K562 (cell line): ENCODE measurements at regions not wholly inside any gene's neighbourhood (a gene's known extent, or its start where the extent isn't known, plus 50 kb on each side); places are given as distances from the start of the nearest gene placed in this dataset.

Experiments
- ATAC-seq: fragments of 200-7000 bp; cut with Tn5 transposase; 3 replicates; pipeline ENCODE4 v1.9.1; 2020; ENCODE audit warnings: moderate library complexity
- BruUV-seq: library from RNA; stranded (reverse); fragments of 400-500 nt; replicated peaks from 2 replicates; lab custom pipeline; 2021; lab: Mats Ljungman, UMichigan
- CTCF ChIA-PET: fragments of 300-600 bp; formaldehyde crosslinking; extraction: SDS; loops from one replicate; lab custom pipeline; 2021; ENCODE audit warnings: low intra/inter-chr PET ratio; lab: Yijun Ruan, JAX
- POLR2A ChIA-PET: fragments of 300-600, 350-650 bp; sonication (Branson Sonifier 250); formaldehyde crosslinking; extraction: SDS; loops from one replicate; lab custom pipeline; 2021; ENCODE audit warnings: antibody characterized with exemption, inconsistent platforms; lab: Yijun Ruan, JAX
- DNase-seq, 4 experiments: peaks; one replicate each; pipeline versions ENCODE4 v3.0.0 to v3.0.0-alpha.2; 2011 to 2018; ENCODE audit warnings: low spot score in 3 of 4, mixed read lengths in 3 of 4; ENCODE audit errors: extremely low read depth in 1 of 4
- FAIRE-seq: peaks from 2 replicates; lab custom pipeline; 2011; peaks lifted over from hg19 to GRCh38; lab: Jason Lieb, UNC
- H2AFZ ChIP-seq: 2 replicates; pipeline ENCODE4 v1.6.0; 2011; ENCODE audit warnings: low read depth, low read length, control low read depth, inconsistent platforms
- H3K27ac ChIP-seq: fragments of 200-600 bp; 3 replicates; pipeline ENCODE4 v1.8.0; 2011; ENCODE audit warnings: low read depth, mild to moderate bottlenecking, control low read depth, inconsistent platforms, low read length, moderate library complexity, mixed read lengths; ENCODE audit errors: extremely low read depth
- H3K27me3 ChIP-seq, 2 experiments: fragments of 300-600 bp in 1 of 2; 2 replicates in 1 of 2; 3 replicates in 1 of 2; pipeline versions ENCODE4 v1.6.0 to v1.8.0; 2011; ENCODE audit warnings: inconsistent platforms in 2 of 2, low read length in 2 of 2, mild to moderate bottlenecking in 1 of 2, mixed read lengths in 1 of 2, moderate library complexity in 1 of 2; ENCODE audit not compliant: control insufficient read depth in 2 of 2, insufficient read depth in 2 of 2
- H3K36me3 ChIP-seq: fragments of 300-600 bp; 3 replicates; pipeline ENCODE4 v1.8.0; 2011; ENCODE audit warnings: mild to moderate bottlenecking, low read length, inconsistent platforms; ENCODE audit not compliant: control insufficient read depth, insufficient read depth
- H3K4me1 ChIP-seq, 2 experiments: fragments of 200-600 bp in 1 of 2; replicated peaks in 1 of 2; 2 replicates in 1 of 2; 3 replicates in 1 of 2; pipeline versions ENCODE4 v1.5.1 to v1.8.0; 2011; ENCODE audit warnings: inconsistent platforms in 2 of 2, low read length in 2 of 2, mild to moderate bottlenecking in 1 of 2, mixed read lengths in 1 of 2, moderate library complexity in 1 of 2; ENCODE audit not compliant: control insufficient read depth in 2 of 2, insufficient read depth in 2 of 2
- H3K4me2 ChIP-seq: 2 replicates; pipeline ENCODE4 v1.6.1; 2011; ENCODE audit warnings: low read length, control low read depth, inconsistent platforms, mixed read lengths; ENCODE audit not compliant: insufficient read depth
- H3K4me3 ChIP-seq: fragments of 200-600 bp; sonication (generic), shearing (Covaris generic); 2 replicates; pipeline ENCODE4 v1.5.1; 2016; ENCODE audit warnings: control low read depth, inconsistent platforms
- H3K79me2 ChIP-seq: fragments of 200-600 bp; 3 replicates; pipeline ENCODE4 v1.8.0; 2011; ENCODE audit warnings: low read length, inconsistent platforms; ENCODE audit not compliant: control insufficient read depth, insufficient read depth
- H3K9ac ChIP-seq, 2 experiments: 2 replicates each; pipeline versions ENCODE4 v1.6.0 to v1.6.1; 2011; ENCODE audit warnings: low read depth in 2 of 2, low read length in 2 of 2, control low read depth in 1 of 2, inconsistent platforms in 1 of 2, mild to moderate bottlenecking in 1 of 2, mixed read lengths in 1 of 2; ENCODE audit not compliant: insufficient read depth in 1 of 2
- H3K9me1 ChIP-seq: one replicate; pipeline ENCODE4 v1.6.0; 2011; ENCODE audit warnings: inconsistent platforms, mild to moderate bottlenecking, low read length, moderate library complexity; ENCODE audit not compliant: control insufficient read depth, insufficient read depth
- H3K9me3 ChIP-seq: replicated peaks from 2 replicates; pipeline ENCODE4 v1.5.1; 2011; ENCODE audit warnings: low read depth, low read length, inconsistent platforms; ENCODE audit not compliant: control insufficient read depth, insufficient read depth
- H4K20me1 ChIP-seq: replicated peaks from 2 replicates; pipeline ENCODE4 v1.6.1; 2011; ENCODE audit warnings: low read length, inconsistent platforms, mixed read lengths; ENCODE audit not compliant: control insufficient read depth, insufficient read depth
- ARID2 ChIP-seq: fragments of 450-650 bp; IDR thresholded peaks from 2 replicates; pipeline ENCODE4 v1.6.1; 2017; ENCODE audit warnings: antibody characterized with exemption, mild to moderate bottlenecking
- DPF2 ChIP-seq: fragments of 450-650 bp; IDR thresholded peaks from 2 replicates; pipeline ENCODE4 v1.6.1; 2016
- MED1 ChIP-seq: sonication (generic); formaldehyde crosslinking; IDR thresholded peaks from 2 replicates; pipeline ENCODE4 v1.8.1; 2023; ENCODE audit warnings: missing genetic modification reagents, borderline replicate concordance
- POLR2G ChIP-seq: fragments of 200-400 bp; formaldehyde crosslinking; IDR thresholded peaks from 2 replicates; pipeline ENCODE4 v1.6.1; 2017; ENCODE audit warnings: low read depth, mild to moderate bottlenecking, antibody characterized with exemption, low read length, moderate library complexity
- PTTG1 ChIP-seq: fragments of 450-650 bp; IDR thresholded peaks from 2 replicates; pipeline ENCODE4 v1.6.1; 2016; ENCODE audit warnings: low read depth, mild to moderate bottlenecking, missing genetic modification characterization, missing compliant biosample characterization
- RAD21 ChIP-seq, 2 experiments: fragments of 250-450 bp in 1 of 2; fragments of 450-650 bp in 1 of 2; sonication (Bioruptor Pico) in 1 of 2; formaldehyde crosslinking in 1 of 2; IDR thresholded peaks in 1 of 2; conservative IDR thresholded peaks in 1 of 2; 2 replicates each; pipeline versions ENCODE4 v1.4.0 to v1.8.0; 2020 to 2022; ENCODE audit warnings: mild to moderate bottlenecking in 2 of 2, moderate library complexity in 1 of 2
- RNF219 ChIP-seq: fragments of 250-450 bp; sonication (Bioruptor Pico); IDR thresholded peaks from 2 replicates; pipeline ENCODE4 v1.5.0; 2022; ENCODE audit warnings: mild to moderate bottlenecking
- SUPT5H ChIP-seq: fragments of 450-650 bp; IDR thresholded peaks from 2 replicates; pipeline ENCODE4 v1.6.1; 2016
- TRIM25 ChIP-seq: fragments of 450-650 bp; IDR thresholded peaks from 2 replicates; pipeline ENCODE4 v1.7.0; 2016; ENCODE audit warnings: borderline replicate concordance
- ZBTB1 ChIP-seq: sonication (generic); formaldehyde crosslinking; IDR thresholded peaks from 2 replicates; pipeline ENCODE4 v1.8.1; 2023; ENCODE audit warnings: missing genetic modification reagents, low read depth, mild to moderate bottlenecking, borderline replicate concordance
- ZNF511 ChIP-seq: sonication (generic); formaldehyde crosslinking; IDR thresholded peaks from 2 replicates; pipeline ENCODE4 v1.8.0; 2022; ENCODE audit warnings: mild to moderate bottlenecking, missing genetic modification reagents
- ZNF551 ChIP-seq: fragments of 250-450 bp; sonication (Bioruptor Pico); IDR thresholded peaks from 2 replicates; pipeline ENCODE4 v1.5.0; 2021; ENCODE audit warnings: mild to moderate bottlenecking, moderate library complexity
- ZNF75A ChIP-seq: fragments of 450-650 bp; formaldehyde crosslinking; IDR thresholded peaks from 2 replicates; pipeline ENCODE4 v1.4.0; 2020; ENCODE audit warnings: mild to moderate bottlenecking
- ZZZ3 ChIP-seq: fragments of 450-650 bp; IDR thresholded peaks from 2 replicates; pipeline ENCODE4 v1.6.1; 2016; ENCODE audit warnings: antibody characterized with exemption, mild to moderate bottlenecking, moderate library complexity
- WGBS: fragments of 100-300 bp; shearing (Covaris generic); methylation state at CpG from one replicate; pipeline ENCODE4 v1.1.6; 2016; ENCODE audit warnings: low coverage, mixed read lengths; ENCODE audit not compliant: insufficient coverage; ENCODE audit errors: missing lambda C conversion rate; 5-methylcytosine and 5-hydroxymethylcytosine counted together
- in situ Hi-C: fragments of 300-500 bp; cut with MboI; formaldehyde crosslinking; loops from 4 replicates; pipeline ENCODE4 v1.15.0; 2018; ENCODE audit warnings: inconsistent platforms, mixed read lengths
- intact Hi-C: fragments of 100-400 bp; cut with micrococcal nuclease; formaldehyde crosslinking; loops from 2 replicates; pipeline ENCODE4 v1.14.2; 2022
- TF ChIP-seq, protein P1 (sequence below): fragments of 450-650 bp; IDR thresholded peaks from 2 replicates; pipeline ENCODE4 v1.6.1; 2017; ENCODE audit warnings: antibody characterized with exemption, mild to moderate bottlenecking

DNA sequence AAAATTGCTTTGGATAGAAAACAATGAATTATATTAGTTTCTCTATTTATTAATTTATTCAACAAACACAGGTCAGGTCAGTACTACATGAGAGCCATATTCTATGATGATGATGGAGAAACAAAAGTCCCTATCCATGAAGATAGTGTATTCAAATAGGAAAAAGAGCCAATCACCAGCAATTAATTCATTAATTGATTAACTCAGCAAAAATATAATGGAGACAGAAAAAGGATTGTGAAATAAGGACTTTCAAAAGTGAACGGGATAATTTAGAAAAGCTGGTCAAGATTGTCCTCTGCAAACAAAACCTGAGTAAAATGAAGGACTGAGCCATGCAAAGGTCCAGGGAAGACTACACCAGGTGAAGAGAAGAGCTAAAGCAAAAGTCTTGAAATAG lies 1517.7 kb upstream of the CDH8 start:
- no peaks in the 10 kb centered on the region for H4K20me1 ChIP-seq
- ChIA-PET POLR2A (no interaction called here), CTCF (no interaction called here)
- TF ChIP-seq RAD21 (CRISPR knock-in tag; conservative IDR thresholded peaks at IDR 0.05 in 1 of 2, IDR thresholded peaks at IDR 0.05 in 1 of 2) (no peak), PTTG1 (tag) (no peak), ARID2 (no peak), ZNF511 (CRISPR knock-in tag) (no peak), POLR2G (no peak), ZNF75A (CRISPR knock-in tag) (no peak), SUPT5H (no peak), RNF219 (CRISPR knock-in tag) (no peak), ZZZ3 (no peak), TRIM25 (no peak), DPF2 (no peak), ZNF551 (CRISPR knock-in tag) (no peak), MED1 (CRISPR knock-in tag) (no peak), ZBTB1 (CRISPR knock-in tag) (no peak)
- TF ChIP-seq, protein P1, sequence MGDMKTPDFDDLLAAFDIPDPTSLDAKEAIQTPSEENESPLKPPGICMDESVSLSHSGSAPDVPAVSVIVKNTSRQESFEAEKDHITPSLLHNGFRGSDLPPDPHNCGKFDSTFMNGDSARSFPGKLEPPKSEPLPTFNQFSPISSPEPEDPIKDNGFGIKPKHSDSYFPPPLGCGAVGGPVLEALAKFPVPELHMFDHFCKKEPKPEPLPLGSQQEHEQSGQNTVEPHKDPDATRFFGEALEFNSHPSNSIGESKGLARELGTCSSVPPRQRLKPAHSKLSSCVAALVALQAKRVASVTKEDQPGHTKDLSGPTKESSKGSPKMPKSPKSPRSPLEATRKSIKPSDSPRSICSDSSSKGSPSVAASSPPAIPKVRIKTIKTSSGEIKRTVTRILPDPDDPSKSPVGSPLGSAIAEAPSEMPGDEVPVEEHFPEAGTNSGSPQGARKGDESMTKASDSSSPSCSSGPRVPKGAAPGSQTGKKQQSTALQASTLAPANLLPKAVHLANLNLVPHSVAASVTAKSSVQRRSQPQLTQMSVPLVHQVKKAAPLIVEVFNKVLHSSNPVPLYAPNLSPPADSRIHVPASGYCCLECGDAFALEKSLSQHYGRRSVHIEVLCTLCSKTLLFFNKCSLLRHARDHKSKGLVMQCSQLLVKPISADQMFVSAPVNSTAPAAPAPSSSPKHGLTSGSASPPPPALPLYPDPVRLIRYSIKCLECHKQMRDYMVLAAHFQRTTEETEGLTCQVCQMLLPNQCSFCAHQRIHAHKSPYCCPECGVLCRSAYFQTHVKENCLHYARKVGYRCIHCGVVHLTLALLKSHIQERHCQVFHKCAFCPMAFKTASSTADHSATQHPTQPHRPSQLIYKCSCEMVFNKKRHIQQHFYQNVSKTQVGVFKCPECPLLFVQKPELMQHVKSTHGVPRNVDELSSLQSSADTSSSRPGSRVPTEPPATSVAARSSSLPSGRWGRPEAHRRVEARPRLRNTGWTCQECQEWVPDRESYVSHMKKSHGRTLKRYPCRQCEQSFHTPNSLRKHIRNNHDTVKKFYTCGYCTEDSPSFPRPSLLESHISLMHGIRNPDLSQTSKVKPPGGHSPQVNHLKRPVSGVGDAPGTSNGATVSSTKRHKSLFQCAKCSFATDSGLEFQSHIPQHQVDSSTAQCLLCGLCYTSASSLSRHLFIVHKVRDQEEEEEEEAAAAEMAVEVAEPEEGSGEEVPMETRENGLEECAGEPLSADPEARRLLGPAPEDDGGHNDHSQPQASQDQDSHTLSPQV: no peak
- no peaks in the 10 kb centered on the region for H3K9me1 ChIP-seq
- WGBS: 0% methylated on average over 1 of the region's 1 CpG
- H3K4me2 ChIP-seq: no peak overlapping the region
- no peaks in the 10 kb centered on the region for H3K27me3 ChIP-seq
- H3K79me2 ChIP-seq: no peaks in the 10 kb centered on the region
- peaks cover 2% of the 10 kb centered on the region for H3K9me3 ChIP-seq
- H2AFZ ChIP-seq: no peak overlapping the region
- H3K4me1 ChIP-seq: no peaks in the 10 kb centered on the region
- H3K9ac ChIP-seq: no peak overlapping the region
- no peak overlapping the region for H3K27ac ChIP-seq
- intact Hi-C loops: no loop called here
- H3K4me3 ChIP-seq: no peak overlapping the region
- no peaks in the 10 kb centered on the region for H3K36me3 ChIP-seq
- BruUV-seq: no TSS peak
- no peak for ATAC-seq
- DNase-seq: no peak
- in situ Hi-C loops: no loop called here
- FAIRE-seq: no peak
